Astrocyte of the spinal cord (primary cell): ENCODE measurements at regions not wholly inside any gene's neighbourhood (a gene's known extent, or its start where the extent isn't known, plus 50 kb on each side); places are given as distances from the start of the nearest gene placed in this dataset.
A peak's percentile ranks its signal among the peaks of the same experiment; 100 is the strongest.
"Not testable (repeated sequence)": the region's sequence is repeated elsewhere in the genome, so short reads cannot be mapped to it uniquely, and the experiment has no call there.

Experiments
- DNase-seq: peaks from one replicate; pipeline ENCODE4 v3.0.0; 2011; ENCODE audit warnings: low read depth, low spot score
- H3K4me3 ChIP-seq: 2 replicates; pipeline ENCODE4 v1.5.1; 2011; ENCODE audit warnings: low read depth, mild to moderate bottlenecking, low read length, moderate library complexity
- CTCF ChIP-seq: IDR thresholded peaks from 2 replicates; pipeline ENCODE4 v1.5.1; 2012; ENCODE audit warnings: low read depth, mild to moderate bottlenecking, low read length, inconsistent platforms
- in situ Hi-C: cut with HindIII; loops from 2 replicates; pipeline ENCODE4 v1.10.0; 2017; ENCODE audit warnings: low sequenced_read_pairs

DNA sequence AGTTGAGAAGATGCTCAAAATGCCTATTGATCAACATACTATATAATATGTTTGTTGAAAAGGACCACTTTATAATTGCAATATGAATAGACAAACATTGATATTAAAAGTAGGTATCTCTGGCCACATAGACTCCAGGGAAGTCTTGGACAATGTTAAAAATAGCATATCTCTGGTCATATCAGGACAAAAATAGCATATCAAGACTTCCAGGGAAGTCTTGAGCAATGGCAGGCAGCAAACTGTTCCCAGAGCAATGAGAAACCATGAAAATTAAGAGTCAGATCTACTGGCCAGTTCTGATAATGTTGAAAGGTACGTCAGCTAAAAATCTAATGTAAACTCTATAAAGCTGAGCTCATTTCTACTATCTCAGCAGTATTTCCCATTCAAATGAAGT lies 1130.3 kb upstream of the CITED2 start:
- no peak for DNase-seq
- in situ Hi-C loops, result no loop called here
- H3K4me3 ChIP-seq, result no peak overlapping the region
- TF ChIP-seq CTCF, result no peak

GRCh38 chr6:140500849-140501248 lies 1126.4 kb upstream of the CITED2 start:
- H3K4me3 ChIP-seq, result no peak overlapping the region
- no peak for TF ChIP-seq CTCF
- DNase-seq, result no peak
- in situ Hi-C loops, result no loop called here

GRCh38 chr6:140499607-140500006 lies 1125.2 kb upstream of the CITED2 start:
- H3K4me3 ChIP-seq, result no peak overlapping the region
- no peak for TF ChIP-seq CTCF
- in situ Hi-C loops, result no loop called here
- no peak for DNase-seq

DNA sequence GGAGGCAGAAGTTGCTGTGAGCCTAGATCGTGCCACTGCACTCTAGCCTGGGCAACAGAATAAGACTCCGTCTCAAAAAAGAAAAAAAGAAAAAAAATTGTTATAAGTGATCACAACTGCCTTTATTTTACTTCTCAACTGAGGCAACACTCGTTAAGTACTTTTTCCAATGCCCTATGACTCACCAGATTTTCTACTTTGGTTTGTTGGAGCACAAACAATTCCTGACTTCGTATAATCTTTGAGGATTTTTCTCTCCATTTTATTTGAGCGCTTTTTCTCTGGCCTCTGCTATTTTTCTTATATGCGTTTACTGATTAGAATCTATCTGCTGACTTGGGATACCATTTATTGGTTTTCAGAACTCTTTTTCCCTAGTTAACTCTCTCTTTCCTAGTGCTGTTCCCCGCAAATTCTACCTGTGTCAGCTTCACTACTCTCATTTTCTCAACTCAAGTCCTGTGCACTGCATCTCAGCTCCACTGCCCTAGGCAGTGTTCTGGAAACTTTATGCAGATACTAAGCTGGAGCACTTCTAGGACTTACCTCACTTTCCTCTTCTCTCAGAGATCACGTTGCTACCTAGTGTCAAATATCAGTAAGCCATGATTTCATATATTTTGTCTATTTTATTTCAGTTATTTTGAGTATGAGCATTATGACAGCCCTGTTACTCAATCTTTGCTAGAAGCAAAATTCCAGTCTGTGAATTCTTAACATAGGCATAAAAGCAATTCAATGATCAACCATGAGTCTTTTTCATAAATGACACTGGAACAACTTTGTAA lies 1120.1 kb upstream of the CITED2 start:
- no peak for TF ChIP-seq CTCF

GRCh38 chr6:140493470-140493869 lies 1119.0 kb upstream of the CITED2 start:
- H3K4me3 ChIP-seq, in situ Hi-C loops, DNase-seq: not testable (repeated sequence)

More for the DNA sequence above, 1120.1 kb upstream of the CITED2 start:
- H3K4me3 ChIP-seq, result no peak overlapping the region
- no peak for DNase-seq
- in situ Hi-C loops, result no loop called here

- DNase-seq, result peak; percentile 19
- in situ Hi-C loops, result no loop called here
- TF ChIP-seq CTCF, result no peak
Measured at GRCh38 chr6:140490081-140490480, 1115.6 kb upstream of the CITED2 start.

DNA sequence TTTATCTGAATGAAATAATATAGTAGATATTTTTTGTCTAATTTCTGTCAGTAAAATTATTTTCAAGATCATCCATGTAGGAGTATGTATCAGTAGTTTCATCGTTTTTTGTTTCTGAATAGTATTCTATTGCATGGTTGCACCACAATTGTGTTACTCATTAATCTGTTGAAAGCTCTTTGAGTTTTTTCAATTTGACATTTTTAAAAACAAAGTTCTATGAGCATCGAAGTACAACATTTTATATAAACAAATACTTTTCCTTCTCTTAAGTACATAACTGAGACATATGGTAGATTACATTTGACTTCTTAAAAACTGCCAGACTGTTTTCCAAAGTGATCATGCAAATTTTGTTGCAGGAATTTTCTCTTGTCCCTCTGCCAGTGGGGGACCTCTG lies 1113.1 kb upstream of the CITED2 start:
- no peak for DNase-seq
- in situ Hi-C loops, result no loop called here
- TF ChIP-seq CTCF, result no peak
- H3K4me3 ChIP-seq, result no peak overlapping the region

More at GRCh38 chr6:140490081-140490480, 1115.6 kb upstream of the CITED2 start:
- no peak overlapping the region for H3K4me3 ChIP-seq
